Mucosa of descending colon (tissue), 3 donors: ENCODE measurements at regions not wholly inside any gene's neighbourhood (a gene's known extent, or its start where the extent isn't known, plus 50 kb on each side); places are given as distances from the start of the nearest gene placed in this dataset.
"Not testable (repeated sequence)": the region's sequence is repeated elsewhere in the genome, so short reads cannot be mapped to it uniquely, and the experiment has no call there.

ENCODE experiments used
- ATAC-seq: fragments of 200-7000 bp; cut with Tn5 transposase; one replicate; pipeline ENCODE4 v1.9.1; 2020; ENCODE audit warnings: mild to moderate bottlenecking, moderate library complexity
- DNase-seq, 3 donors: peaks; one replicate each; pipeline ENCODE4 v3.0.0-alpha.2; 2020
- H3K36me3 ChIP-seq: fragments of 200-600 bp; one replicate; pipeline ENCODE4 v1.8.0; 2021; ENCODE audit warnings: low read depth, mild to moderate bottlenecking
- H3K4me1 ChIP-seq: fragments of 200-600 bp; one replicate; pipeline ENCODE4 v1.8.0; 2021; ENCODE audit warnings: low read depth, mild to moderate bottlenecking
- H3K4me3 ChIP-seq: fragments of 200-600 bp; one replicate; pipeline ENCODE4 v1.8.0; 2021; ENCODE audit warnings: mild to moderate bottlenecking
- H3K9me3 ChIP-seq: fragments of 200-600 bp; one replicate; pipeline ENCODE4 v1.8.0; 2021; ENCODE audit warnings: mild to moderate bottlenecking
- CTCF ChIP-seq: fragments of 200-600 bp; IDR thresholded peaks from one replicate; pipeline ENCODE4 v1.8.0; 2022; ENCODE audit warnings: antibody characterized with exemption, mild to moderate bottlenecking
- intact Hi-C, 2 donors: fragments of 100-400 bp; cut with DNase I in 1 of 2; cut with micrococcal nuclease in 1 of 2; formaldehyde crosslinking; loops; one replicate each; pipeline versions ENCODE4 v1.11.0 to v1.11.1; 2022; cut with DNase I, micrococcal nuclease
- donor health status: DM: no; HTN: no; CAD: no; lungs with moderate emphysema.
- donor health status: DM: no; HTN: no; CAD: no.
- donor health status: DM: no; HTN: yes; CAD: no.

GRCh38 chr2:192536922-192537624 is 342.3 kb upstream of the TMEFF2 start:
- Histone ChIP-seq H3K4me1 (no peaks in the 10 kb centered on the region), H3K4me3 (no peak overlapping the region), H3K36me3 (no peaks in the 10 kb centered on the region), H3K9me3 (no peaks in the 10 kb centered on the region)
- TF ChIP-seq CTCF = no peak
- DNase-seq = no peak
- no peak for ATAC-seq
- intact Hi-C loops = no loop called here

- no peaks in the 10 kb centered on the region for H3K9me3 ChIP-seq
- H3K4me1 ChIP-seq = no peaks in the 10 kb centered on the region
- no peak for TF ChIP-seq CTCF
- no peaks in the 10 kb centered on the region for H3K36me3 ChIP-seq
- no peak overlapping the region for H3K4me3 ChIP-seq
- intact Hi-C loops = no loop called here
- no peak for DNase-seq
- no peak for ATAC-seq
Observed at GRCh38 chr2:192535956-192536921, 341.5 kb upstream of the TMEFF2 start.

GRCh38 chr2:192534072-192534471 is 339.3 kb upstream of the TMEFF2 start:
- intact Hi-C loops = no loop called here
- H3K4me3 ChIP-seq = no peak overlapping the region
- H3K9me3 ChIP-seq = no peaks in the 10 kb centered on the region
- ATAC-seq = no peak
- no peaks in the 10 kb centered on the region for H3K4me1 ChIP-seq
- no peak for DNase-seq
- H3K36me3 ChIP-seq = no peaks in the 10 kb centered on the region
- TF ChIP-seq CTCF = no peak

GRCh38 chr2:192524642-192525251 is 330.0 kb upstream of the TMEFF2 start:
- H3K4me3 ChIP-seq, intact Hi-C loops, H3K36me3 ChIP-seq, ATAC-seq, H3K4me1 ChIP-seq, H3K9me3 ChIP-seq, DNase-seq: not testable (repeated sequence)

DNA sequence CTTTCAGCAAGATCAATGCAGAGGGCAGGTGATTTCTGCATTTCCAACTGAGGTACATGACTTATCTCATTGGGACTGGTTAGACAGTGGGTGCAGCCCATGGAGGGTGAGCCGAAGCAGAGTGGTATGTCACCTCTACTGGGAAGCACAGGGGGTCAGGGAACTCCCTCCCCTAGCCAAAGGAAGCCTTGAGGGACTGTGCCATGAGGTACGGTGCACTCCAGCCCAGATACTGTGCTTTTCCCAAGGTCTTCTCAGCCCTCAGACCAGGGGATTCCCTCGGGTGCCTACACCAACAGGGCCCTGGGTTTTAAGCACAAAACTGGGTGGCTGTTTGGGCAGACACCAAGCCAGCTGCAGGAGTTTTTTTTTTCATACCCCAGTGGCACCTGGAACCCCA is 329.5 kb upstream of the TMEFF2 start:
- H3K4me1 ChIP-seq, H3K9me3 ChIP-seq, intact Hi-C loops, DNase-seq, H3K36me3 ChIP-seq, H3K4me3 ChIP-seq, ATAC-seq: not testable (repeated sequence)

DNA sequence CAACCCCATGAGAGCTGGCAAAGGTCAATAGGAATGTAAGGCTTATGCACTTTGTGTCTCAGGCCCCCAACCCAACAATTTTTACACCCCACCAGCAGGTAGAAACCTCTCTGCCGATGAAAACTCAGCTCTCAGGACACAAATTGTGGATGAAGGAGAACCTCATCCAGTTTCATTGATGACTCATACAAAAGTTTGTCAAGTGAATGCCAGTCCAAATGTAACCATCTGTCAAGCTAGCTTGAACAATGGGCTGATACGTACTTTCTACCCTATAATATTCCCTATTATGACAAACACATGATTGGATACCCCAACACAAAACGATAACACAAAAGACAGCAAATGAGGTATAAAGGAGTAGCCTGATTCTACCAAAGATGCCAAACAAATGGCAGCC is 321.2 kb upstream of the TMEFF2 start:
- H3K9me3 ChIP-seq = no peaks in the 10 kb centered on the region
- no peaks in the 10 kb centered on the region for H3K4me1 ChIP-seq
- no peak overlapping the region for H3K4me3 ChIP-seq
- ATAC-seq (no peak), DNase-seq (no peak)
- intact Hi-C loops = no loop called here
- no peaks in the 10 kb centered on the region for H3K36me3 ChIP-seq
- TF ChIP-seq CTCF = no peak
